Naive thymus-derived CD4-positive, alpha-beta T cell (primary cell): ENCODE measurements at regions not wholly inside any gene's neighbourhood (a gene's known extent, or its start where the extent isn't known, plus 50 kb on each side); places are given as distances from the start of the nearest gene placed in this dataset.

Source experiments
- ATAC-seq: fragments of 150-1000 bp; cut with Tn5 transposase; 2 replicates; pipeline ENCODE4 v1.10.0; 2021; ENCODE audit warnings: mild to moderate bottlenecking, moderate library complexity
- CTCF ChIA-PET: fragments of 350-600 bp; sonication (Branson Sonifier 250); formaldehyde crosslinking; loops from one replicate; lab custom pipeline; 2021; ENCODE audit warnings: antibody characterized with exemption; lab: Charles Lee
- POLR2A ChIA-PET: fragments of 350-600 bp; sonication (Branson Sonifier 250); formaldehyde crosslinking; loops from one replicate; lab custom pipeline; 2021; ENCODE audit warnings: antibody characterized with exemption, inconsistent platforms; lab: Charles Lee
- DNase-seq, 9 donors: peaks; one replicate each; pipeline versions ENCODE4 v3.0.0 to v3.0.0-alpha.2; 2020 to 2022; ENCODE audit warnings: mixed read lengths in 1 of 9
- H3K27ac ChIP-seq: one replicate; pipeline ENCODE4 v1.7.0; 2013; ENCODE audit warnings: mild to moderate bottlenecking, low read depth, low read length, moderate library complexity
- H3K27me3 ChIP-seq, 2 donors: one replicate each; pipeline ENCODE4 v1.7.0; 2013; ENCODE audit warnings: low read length in 2 of 2, mild to moderate bottlenecking in 2 of 2, moderate library complexity in 2 of 2; ENCODE audit not compliant: control insufficient read depth in 2 of 2, insufficient read depth in 2 of 2
- H3K36me3 ChIP-seq, 3 experiments: 1 replicate in 2 of 3; 2 replicates in 1 of 3; pipeline ENCODE4 v1.7.0; 2013; ENCODE audit warnings: low read length in 3 of 3, mild to moderate bottlenecking in 3 of 3, moderate library complexity in 1 of 3; ENCODE audit not compliant: insufficient read depth in 3 of 3, control insufficient read depth in 2 of 3
- H3K4me1 ChIP-seq, 2 donors: one replicate each; pipeline ENCODE4 v1.7.0; 2013; ENCODE audit warnings: low read length in 2 of 2, mild to moderate bottlenecking in 2 of 2, moderate library complexity in 1 of 2; ENCODE audit not compliant: control insufficient read depth in 2 of 2, insufficient read depth in 2 of 2
- H3K4me3 ChIP-seq: 2 replicates; pipeline ENCODE4 v1.7.0; 2013; ENCODE audit warnings: mild to moderate bottlenecking, low read length
- H3K9me3 ChIP-seq, 3 experiments: 1 replicate in 2 of 3; 2 replicates in 1 of 3; pipeline ENCODE4 v1.7.0; 2013; ENCODE audit warnings: low read length in 3 of 3; ENCODE audit not compliant: control insufficient read depth in 2 of 3
- H3K27ac Mint-ChIP-seq, 9 donors: one replicate each; pipeline ENCODE4 v1.8.0; 2020 to 2022; ENCODE audit warnings: mixed read lengths in 9 of 9, mild to moderate bottlenecking in 8 of 9, moderate library complexity in 5 of 9, inconsistent platforms in 2 of 9
- H3K27me3 Mint-ChIP-seq, 5 donors: one replicate each; pipeline ENCODE4 v1.8.0; 2021 to 2022; ENCODE audit warnings: mixed read lengths in 5 of 5, mild to moderate bottlenecking in 1 of 5
- H3K36me3 Mint-ChIP-seq, 5 donors: one replicate each; pipeline ENCODE4 v1.8.0; 2020 to 2022; ENCODE audit warnings: mixed read lengths in 5 of 5, mild to moderate bottlenecking in 3 of 5, inconsistent platforms in 1 of 5
- H3K4me1 Mint-ChIP-seq, 7 donors: one replicate each; pipeline ENCODE4 v1.8.0; 2020 to 2022; ENCODE audit warnings: mixed read lengths in 7 of 7, mild to moderate bottlenecking in 3 of 7, inconsistent platforms in 1 of 7
- H3K4me3 Mint-ChIP-seq, 10 donors: one replicate each; pipeline ENCODE4 v1.8.0; 2020 to 2022; ENCODE audit warnings: mild to moderate bottlenecking in 10 of 10, mixed read lengths in 10 of 10, moderate library complexity in 6 of 10, inconsistent platforms in 2 of 10
- H3K9me3 Mint-ChIP-seq, 11 donors: one replicate each; pipeline ENCODE4 v1.8.0; 2020 to 2022; ENCODE audit warnings: mixed read lengths in 11 of 11, mild to moderate bottlenecking in 4 of 11, inconsistent platforms in 1 of 11, moderate library complexity in 1 of 11
- intact Hi-C, 2 donors: fragments of 100-400 bp; cut with micrococcal nuclease; formaldehyde crosslinking; loops; one replicate each; pipeline ENCODE4 v1.15.1; 2023

DNA sequence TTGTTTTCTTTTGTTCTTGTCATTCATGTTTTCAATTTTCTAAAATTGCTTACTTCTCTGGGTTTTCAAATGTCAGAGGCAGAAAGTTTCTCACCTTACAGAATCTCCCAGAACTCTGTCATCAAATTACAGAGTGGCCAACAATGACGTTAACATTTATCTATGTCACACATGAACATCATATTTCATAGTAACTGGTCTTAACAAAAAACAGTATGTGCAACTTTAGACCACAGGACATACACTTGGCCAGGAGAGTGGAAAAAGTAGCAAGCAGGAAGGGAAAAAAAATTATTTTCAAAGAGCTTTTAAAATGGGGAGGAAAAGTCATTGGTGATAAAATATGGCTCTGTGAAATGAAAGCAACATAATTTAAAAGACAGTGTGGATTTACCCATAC, 426.5 kb downstream of the MED13L start:
- POLR2A ChIA-PET, result no interaction called here
- Histone ChIP-seq H3K27me3 (no peaks in the 10 kb centered on the region), H3K27ac (no peak overlapping the region), H3K4me3 (no peak overlapping the region), H3K4me1 (no peaks in the 10 kb centered on the region), H3K9me3 (no peaks in the 10 kb centered on the region), H3K36me3 (no peaks in the 10 kb centered on the region)
- Mint-ChIP-seq H3K4me1 (no peaks in the 10 kb centered on the region), H3K27me3 (peaks cover 0 to 29% (median 9%) of the 10 kb centered on the region in 5 donors), H3K27ac (no peak overlapping the region), H3K9me3 (peaks cover 0 to 15% (median 0%) of the 10 kb centered on the region in 11 donors), H3K36me3 (no peaks in the 10 kb centered on the region), H3K4me3 (no peak overlapping the region)
- intact Hi-C loops, result no loop called here
- CTCF ChIA-PET, result no interaction called here
- ATAC-seq, result no peak
- no peak for DNase-seq

GRCh38 chr12:115849262-115849943, 428.1 kb downstream of the MED13L start:
- no peak overlapping the region for H3K27ac Mint-ChIP-seq
- Histone ChIP-seq H3K27ac (no peak overlapping the region), H3K27me3 (no peaks in the 10 kb centered on the region), H3K4me1 (no peaks in the 10 kb centered on the region), H3K4me3 (no peak overlapping the region), H3K9me3 (no peaks in the 10 kb centered on the region), H3K36me3 (no peaks in the 10 kb centered on the region)
- POLR2A ChIA-PET, result no interaction called here
- H3K4me3 Mint-ChIP-seq, result no peak overlapping the region
- intact Hi-C loops, result no loop called here
- CTCF ChIA-PET, result no interaction called here
- H3K4me1 Mint-ChIP-seq, result no peaks in the 10 kb centered on the region
- H3K36me3 Mint-ChIP-seq, result no peaks in the 10 kb centered on the region
- no peak for DNase-seq
- ATAC-seq, result no peak
- H3K27me3 Mint-ChIP-seq, result peaks cover 0 to 37% (median 9%) of the 10 kb centered on the region in 5 donors
- peaks cover 0 to 20% (median 2%) of the 10 kb centered on the region in 11 donors for H3K9me3 Mint-ChIP-seq

DNA sequence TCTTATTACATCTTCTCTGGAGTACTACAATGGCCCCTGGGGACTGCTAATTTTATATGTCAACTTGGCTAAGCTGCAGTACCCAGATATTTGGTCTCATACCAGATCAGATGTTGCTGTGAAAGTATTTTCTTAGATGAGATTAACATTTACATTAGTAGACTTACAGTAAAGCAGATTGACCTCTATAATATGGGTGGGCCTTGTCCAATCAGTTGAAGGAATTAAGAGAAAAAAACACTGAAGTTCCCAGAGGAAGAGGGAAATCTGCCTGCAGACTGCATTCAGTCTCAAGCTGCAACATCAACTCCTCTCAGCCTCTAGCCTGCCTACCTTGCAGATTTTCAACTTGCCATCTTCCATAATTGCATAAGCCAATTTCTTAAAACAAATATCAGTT, 430.1 kb downstream of the MED13L start:
- no peak for DNase-seq
- Mint-ChIP-seq H3K4me3 (no peak overlapping the region), H3K27me3 (peaks cover 0 to 42% (median 9%) of the 10 kb centered on the region in 5 donors), H3K27ac (no peak overlapping the region), H3K9me3 (peaks cover 0 to 17% (median 2%) of the 10 kb centered on the region in 11 donors), H3K36me3 (no peaks in the 10 kb centered on the region), H3K4me1 (no peaks in the 10 kb centered on the region)
- no peak overlapping the region for H3K4me3 ChIP-seq
- H3K36me3 ChIP-seq, result no peaks in the 10 kb centered on the region
- intact Hi-C loops, result no loop called here
- H3K27me3 ChIP-seq, result no peaks in the 10 kb centered on the region
- H3K27ac ChIP-seq, result no peak overlapping the region
- no peaks in the 10 kb centered on the region for H3K4me1 ChIP-seq
- ChIA-PET CTCF (no interaction called here), POLR2A (no interaction called here)
- H3K9me3 ChIP-seq, result no peaks in the 10 kb centered on the region
- ATAC-seq, result no peak

DNA sequence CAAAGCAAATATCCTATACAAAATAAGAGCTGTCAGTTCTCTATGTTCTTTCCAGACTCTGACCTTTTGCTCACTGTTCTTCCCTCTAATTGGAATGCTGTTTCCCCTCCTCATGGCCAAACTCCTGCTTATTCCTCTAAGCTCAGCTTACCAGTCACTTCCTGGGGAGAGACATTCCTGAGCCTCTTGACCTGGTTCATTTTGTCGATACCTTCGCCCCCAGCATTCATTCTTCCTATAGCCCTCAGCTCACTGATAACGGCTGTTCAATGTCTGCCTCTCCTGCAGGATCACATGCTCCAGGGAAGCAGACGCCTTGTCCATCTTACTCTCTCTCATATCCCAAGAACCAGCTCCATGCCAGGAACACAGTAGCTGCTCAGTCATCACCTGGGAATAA, 431.0 kb downstream of the MED13L start:
- H3K27me3 ChIP-seq, result no peaks in the 10 kb centered on the region
- H3K36me3 Mint-ChIP-seq, result no peaks in the 10 kb centered on the region
- POLR2A ChIA-PET, result no interaction called here
- H3K4me3 ChIP-seq, result no peak overlapping the region
- no peak for ATAC-seq
- peaks cover 0 to 42% (median 9%) of the 10 kb centered on the region in 5 donors for H3K27me3 Mint-ChIP-seq
- H3K27ac ChIP-seq, result no peak overlapping the region
- H3K9me3 ChIP-seq, result no peaks in the 10 kb centered on the region
- CTCF ChIA-PET, result no interaction called here
- no peaks in the 10 kb centered on the region for H3K36me3 ChIP-seq
- no peaks in the 10 kb centered on the region for H3K4me1 Mint-ChIP-seq
- no peak overlapping the region for H3K27ac Mint-ChIP-seq
- no peak overlapping the region for H3K4me3 Mint-ChIP-seq
- H3K4me1 ChIP-seq, result no peaks in the 10 kb centered on the region
- intact Hi-C loops, result no loop called here
- H3K9me3 Mint-ChIP-seq, result peaks cover 0 to 12% (median 2%) of the 10 kb centered on the region in 11 donors
- DNase-seq, result no peak

DNA sequence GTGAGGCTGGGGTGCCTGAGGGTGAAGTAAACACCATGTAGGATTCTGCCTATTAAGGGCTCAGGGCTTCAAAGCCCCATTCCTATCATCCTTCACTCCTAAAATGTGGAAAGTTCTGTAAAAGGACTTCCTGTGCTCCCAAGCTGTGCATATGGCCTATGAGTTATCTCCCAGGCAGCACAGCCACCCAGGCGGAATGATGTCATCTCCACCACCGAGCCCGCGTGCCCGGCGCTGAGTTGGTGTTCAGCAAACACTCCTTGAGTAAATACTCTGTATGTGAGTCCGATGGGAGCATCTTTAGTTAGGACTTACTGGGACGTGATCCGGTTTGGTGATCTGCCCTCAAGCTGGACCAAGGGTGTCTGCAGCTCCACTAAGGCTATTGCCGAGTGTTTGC, 437.3 kb downstream of the MED13L start:
- peaks cover 0 to 6% (median 0%) of the 10 kb centered on the region in 11 donors for H3K9me3 Mint-ChIP-seq
- CTCF ChIA-PET, result no interaction called here
- no peak for ATAC-seq
- POLR2A ChIA-PET, result no interaction called here
- Histone ChIP-seq H3K9me3 (no peaks in the 10 kb centered on the region), H3K4me1 (no peaks in the 10 kb centered on the region), H3K27me3 (no peaks in the 10 kb centered on the region), H3K4me3 (no peak overlapping the region), H3K27ac (no peak overlapping the region), H3K36me3 (no peaks in the 10 kb centered on the region)
- DNase-seq, result no peak
- no peak overlapping the region for H3K27ac Mint-ChIP-seq
- intact Hi-C loops, result no loop called here
- no peaks in the 10 kb centered on the region for H3K4me1 Mint-ChIP-seq
- H3K27me3 Mint-ChIP-seq, result peaks cover 0 to 12% (median 5%) of the 10 kb centered on the region in 5 donors
- no peaks in the 10 kb centered on the region for H3K36me3 Mint-ChIP-seq
- no peak overlapping the region for H3K4me3 Mint-ChIP-seq

DNA sequence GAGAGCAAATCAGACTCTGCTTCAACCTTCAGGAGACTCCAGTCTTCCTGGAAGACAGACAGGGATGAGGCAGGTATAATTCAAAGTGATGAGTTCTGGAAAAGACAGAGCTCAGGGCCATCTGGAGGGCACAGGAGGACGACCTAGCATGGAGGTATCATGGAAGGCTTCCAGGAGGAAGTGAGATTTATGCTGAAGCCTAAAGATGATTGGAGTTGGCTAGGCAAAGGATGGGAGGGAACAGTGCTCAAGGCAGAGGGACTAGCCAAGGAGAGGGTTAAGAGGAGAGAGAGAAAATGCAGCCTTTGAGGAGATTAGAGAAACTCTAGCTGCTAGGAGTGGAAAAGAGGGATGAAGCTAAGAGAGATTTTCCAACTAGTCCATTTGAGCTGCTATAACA, 438.5 kb downstream of the MED13L start:
- no peaks in the 10 kb centered on the region for H3K4me1 Mint-ChIP-seq
- peaks cover 0 to 8% (median 5%) of the 10 kb centered on the region in 5 donors for H3K27me3 Mint-ChIP-seq
- Histone ChIP-seq H3K36me3 (no peaks in the 10 kb centered on the region), H3K9me3 (no peaks in the 10 kb centered on the region), H3K4me1 (no peaks in the 10 kb centered on the region), H3K4me3 (no peak overlapping the region), H3K27ac (no peak overlapping the region), H3K27me3 (no peaks in the 10 kb centered on the region)
- ChIA-PET CTCF (no interaction called here), POLR2A (no interaction called here)
- H3K27ac Mint-ChIP-seq, result no peak overlapping the region
- ATAC-seq (no peak), DNase-seq (no peak)
- peaks cover 0 to 2% (median 0%) of the 10 kb centered on the region in 11 donors for H3K9me3 Mint-ChIP-seq
- no peak overlapping the region for H3K4me3 Mint-ChIP-seq
- intact Hi-C loops, result no loop called here
- H3K36me3 Mint-ChIP-seq, result no peaks in the 10 kb centered on the region

DNA sequence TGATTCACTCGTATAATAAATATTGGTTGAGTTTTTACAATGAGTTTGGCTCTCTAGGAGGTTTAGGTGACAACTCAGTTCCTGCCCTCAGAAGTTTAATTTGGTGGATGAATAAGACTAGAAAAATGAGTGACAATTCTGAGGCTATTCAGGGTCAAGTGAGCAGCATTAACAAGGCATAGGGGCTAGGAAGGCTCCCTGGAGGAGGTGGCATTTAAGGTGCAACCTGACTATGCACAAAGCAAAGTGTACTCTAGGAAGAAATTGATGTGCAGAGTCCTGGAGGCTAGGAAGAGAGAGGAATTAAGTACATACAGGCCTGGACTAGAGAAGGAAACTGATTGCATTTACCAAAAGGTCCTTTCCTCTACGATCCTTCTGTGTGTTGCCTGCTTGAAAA, 440.3 kb downstream of the MED13L start:
- intact Hi-C loops, result no loop called here
- Histone ChIP-seq H3K27ac (no peak overlapping the region), H3K9me3 (no peaks in the 10 kb centered on the region), H3K27me3 (no peaks in the 10 kb centered on the region), H3K4me3 (no peak overlapping the region), H3K36me3 (no peaks in the 10 kb centered on the region), H3K4me1 (no peaks in the 10 kb centered on the region)
- DNase-seq (no peak), ATAC-seq (no peak)
- Mint-ChIP-seq H3K4me1 (no peaks in the 10 kb centered on the region), H3K27me3 (peaks cover 0 to 16% (median 8%) of the 10 kb centered on the region in 5 donors), H3K27ac (no peak overlapping the region), H3K9me3 (peaks cover 0 to 5% (median 0%) of the 10 kb centered on the region in 11 donors), H3K4me3 (no peak overlapping the region), H3K36me3 (no peaks in the 10 kb centered on the region)
- ChIA-PET CTCF (no interaction called here), POLR2A (no interaction called here)
